ENCODE measurements at regions not wholly inside any gene's neighbourhood (a gene's known extent, or its start where the extent isn't known, plus 50 kb on each side); places are given as distances from the start of the nearest gene placed in this dataset.

GRCh38 chr3:168467115-168467714, 371.5 kb upstream of the GOLIM4 start:
- CTCF ChIA-PET: no interaction called here
- no peak overlapping the region for H3K4me3 ChIP-seq (ENCODE audit: insufficient read depth, low read depth, low read length)
- H3K36me3 ChIP-seq (ENCODE audit: control insufficient read depth, insufficient read depth, low read length): no peaks in the 10 kb centered on the region
- H3K4me1 ChIP-seq (ENCODE audit: control insufficient read depth, insufficient read depth, low read length): no peaks in the 10 kb centered on the region
- no peak overlapping the region for H2AK5ac ChIP-seq (ENCODE audit: low read depth, low read length)
- no peaks in the 10 kb centered on the region for H3K79me1 ChIP-seq (ENCODE audit: low read depth in 1 of 2, low read length in 2 of 2)
- H3K14ac ChIP-seq (replicated peaks; ENCODE audit: low read depth, low read length): no peak overlapping the region
- H2BK20ac ChIP-seq (ENCODE audit: low read depth, low read length): no peak overlapping the region
- POLR2A ChIA-PET (ENCODE audit: unreplicated experiment): no interaction called here
- H3K27ac ChIP-seq (ENCODE audit: insufficient read depth, low read length): no peak overlapping the region
- no peaks in the 10 kb centered on the region for H4K20me1 ChIP-seq (ENCODE audit: insufficient read depth, low read length)
- peak overlapping the region; percentile 47; the same call in 1 of the 2 replicates for H3K4me2 ChIP-seq (ENCODE audit: low read depth, low read length)
- TF ChIP-seq SMC3 (IDR thresholded peaks at IDR 0.05; ENCODE audit: low read depth, low read length): peak; percentile 57; the same call in 1 of the 2 replicates
- peak; percentile 73 for TF ChIP-seq RAD21 (IDR thresholded peaks at IDR 0.05; ENCODE audit: low read length)
- TF ChIP-seq NFE2L2 (IDR thresholded peaks at IDR 0.05; ENCODE audit: low read depth, low read length): no peak
- TF ChIP-seq CTCF (conservative IDR thresholded peaks at IDR 0.05; ENCODE audit: low read depth, low read length): peak; percentile 60
- H4K5ac ChIP-seq (ENCODE audit: low read depth, low read length): no peak overlapping the region
- H3K9me1 ChIP-seq (ENCODE audit: insufficient read depth, low read length): no peaks in the 10 kb centered on the region
- H3K9me3 ChIP-seq (ENCODE audit: control insufficient read depth, insufficient read depth, low read length): no peaks in the 10 kb centered on the region
- dilution Hi-C loops (cut with HindIII; ENCODE audit: low sequenced_read_pairs, unreplicated experiment): no loop called here
- no peak overlapping the region for H2BK120ac ChIP-seq (ENCODE audit: low read depth, low read length)
- in situ Hi-C loops (cut with MboI; ENCODE audit: low sequenced_read_pairs): no loop called here
- no peak overlapping the region for H3K4ac ChIP-seq (ENCODE audit: low read depth, low read length)
- H2BK5ac ChIP-seq (ENCODE audit: low read depth, low read length, poor library complexity, severe bottlenecking): no peak overlapping the region
- H3K56ac ChIP-seq (ENCODE audit: extremely low read depth, insufficient read depth, low read length): no peak overlapping the region
- no peak overlapping the region for H3K9ac ChIP-seq (ENCODE audit: low read depth, low read length)
- no CpG with 5 or more reads among the region's 6 CpGs for WGBS, 2 experiments (ENCODE audit: extremely low coverage in 2 of 2, insufficient read length in 1 of 2)
- BruUV-seq (replicated peaks): no TSS peak
- DNase-seq: peak; percentile 55
- H4K8ac ChIP-seq (ENCODE audit: low read depth in 2 of 2, low read length in 2 of 2): no peak overlapping the region
- H2BK15ac ChIP-seq (ENCODE audit: low read depth, low read length): no peak overlapping the region
- H3K27me3 ChIP-seq (ENCODE audit: control insufficient read depth, insufficient read depth, low read length): no peaks in the 10 kb centered on the region
- H3K23ac ChIP-seq (ENCODE audit: low read depth, low read length): no peak overlapping the region
- ATAC-seq (ENCODE audit: low read depth): peak; percentile 90
- H2AFZ ChIP-seq (replicated peaks; ENCODE audit: low read length, poor library complexity): no peak overlapping the region
- no peak overlapping the region for H2AK9ac ChIP-seq (replicated peaks; ENCODE audit: low read depth, low read length, poor library complexity)
- no peak overlapping the region for H4K91ac ChIP-seq (ENCODE audit: insufficient read depth, low read depth, low read length)
- intact Hi-C loops (cut with micrococcal nuclease): loop anchor here (1.0 to 5.0 kb wide), 5 partner anchors 90 to 420 kb away; no protein-coding TSS in a partner anchor
- H3K18ac ChIP-seq (ENCODE audit: low read depth, low read length): no peak overlapping the region
